ENCODE measurements at regions not wholly inside any gene's neighbourhood (a gene's known extent, or its start where the extent isn't known, plus 50 kb on each side); places are given as distances from the start of the nearest gene placed in this dataset.
"Not testable (repeated sequence)": the region's sequence is repeated elsewhere in the genome, so short reads cannot be mapped to it uniquely, and the experiment has no call there.

GRCh38 chr1:85520826-85521820, 56.2 kb upstream of the DDAH1 start:
- not testable (repeated sequence) for DNase-seq

- DNase-seq, result not testable (repeated sequence)
Observed at GRCh38 chr1:85522458-85522857, 57.5 kb upstream of the DDAH1 start.

- not testable (repeated sequence) for DNase-seq
Observed at GRCh38 chr1:85523061-85523460, 57.5 kb upstream of the CCN1 start.

DNA sequence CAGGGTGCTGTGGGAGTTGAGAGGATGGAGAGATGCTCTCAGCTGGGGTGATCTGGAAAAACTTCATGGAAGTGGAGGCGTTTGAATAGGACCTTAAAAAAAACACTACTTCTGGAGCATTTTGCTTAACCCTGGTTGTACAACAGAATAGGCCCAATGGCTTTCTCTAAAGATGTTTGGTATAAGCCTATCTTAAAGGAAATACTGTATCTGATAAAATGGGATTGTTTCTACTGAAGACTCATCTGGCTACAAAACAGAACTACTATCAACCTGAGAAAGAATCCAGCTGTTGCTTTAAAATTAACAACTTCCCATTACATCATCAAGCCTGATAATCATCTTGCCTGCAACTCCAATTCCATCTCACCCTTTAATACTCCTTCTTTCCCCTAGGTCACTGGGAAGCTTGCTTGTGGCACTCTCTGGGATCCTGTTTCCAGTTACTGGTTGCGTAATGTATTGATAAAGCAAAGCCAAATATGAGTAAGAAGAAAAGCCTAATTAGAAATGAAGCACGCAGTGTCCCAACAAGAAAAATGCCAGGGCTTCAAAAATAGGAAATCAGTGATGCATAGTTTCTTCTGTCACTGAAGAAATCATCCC, 56.2 kb upstream of the CCN1 start:
- DNase-seq, result not testable (repeated sequence)

GRCh38 chr1:85525591-85525991, 55.0 kb upstream of the CCN1 start:
- DNase-seq, result not testable (repeated sequence)

DNA sequence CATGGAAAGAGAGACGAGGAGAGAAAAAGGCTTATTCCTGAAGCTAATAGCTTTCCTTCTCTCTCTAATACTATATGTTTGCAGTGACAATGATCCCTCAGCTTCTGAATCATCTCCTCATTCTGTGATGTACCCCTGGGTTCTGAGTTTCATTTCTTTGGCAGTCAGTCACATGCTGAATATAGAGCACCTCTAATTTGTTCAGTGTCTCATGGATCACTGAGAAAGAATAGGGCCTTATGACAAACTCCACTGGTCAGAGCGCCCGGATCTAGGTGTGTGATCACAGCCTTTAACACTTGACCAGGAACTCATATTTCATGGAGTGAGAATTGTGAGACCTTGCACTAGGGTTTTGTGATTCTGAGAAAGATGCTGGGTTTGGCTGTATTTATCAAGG, 54.3 kb upstream of the CCN1 start:
- not testable (repeated sequence) for DNase-seq

- peak in 1 of 2 experiments; percentile 5 for DNase-seq
Observed at GRCh38 chr1:85527145-85527544, 53.4 kb upstream of the CCN1 start.

Measured in SHP77 (cell line).